H1 (cell line): ENCODE measurements at regions not wholly inside any gene's neighbourhood (a gene's known extent, or its start where the extent isn't known, plus 50 kb on each side); places are given as distances from the start of the nearest gene placed in this dataset.

Experiments used
- CTCF ChIA-PET: fragments of 300-600 bp; sonication (Branson Sonifier 250); formaldehyde crosslinking; loops from one replicate; lab custom pipeline; 2021; ENCODE audit not compliant: partially characterized antibody; lab: Charles Lee
- POLR2A ChIA-PET: fragments of 300-600 bp; sonication (Branson Sonifier 250); formaldehyde crosslinking; loops from one replicate; lab custom pipeline; 2021; ENCODE audit warnings: inconsistent platforms; ENCODE audit not compliant: partially characterized antibody; lab: Charles Lee
- DNase-seq, 2 experiments: peaks; one replicate each; pipeline versions ENCODE4 v3.0.0 to v3.0.0-alpha.2; 2010 to 2022; ENCODE audit warnings: low spot score in 2 of 2, low read depth in 1 of 2, mixed read lengths in 1 of 2
- FAIRE-seq: peaks from 2 replicates; lab custom pipeline; 2011; peaks lifted over from hg19 to GRCh38; lab: Jason Lieb, UNC
- H2AFZ ChIP-seq: 2 replicates; pipeline ENCODE4 v1.8.1; 2012; ENCODE audit warnings: low read length, inconsistent platforms
- H2AK5ac ChIP-seq: 2 replicates; pipeline ENCODE4 v1.6.1; 2013; ENCODE audit warnings: low read depth, low read length
- H2BK120ac ChIP-seq: replicated peaks from 2 replicates; pipeline ENCODE3; 2013; ENCODE audit warnings: low read depth, low read length, inconsistent platforms
- H2BK12ac ChIP-seq: 2 replicates; pipeline ENCODE4 v1.6.1; 2013; ENCODE audit warnings: low read depth, low read length
- H2BK15ac ChIP-seq: 2 replicates; pipeline ENCODE4 v1.6.1; 2013; ENCODE audit warnings: low read length
- H2BK20ac ChIP-seq: 2 replicates; pipeline ENCODE4 v1.6.1; 2013; ENCODE audit warnings: low read length
- H2BK5ac ChIP-seq: 2 replicates; pipeline ENCODE4 v1.6.1; 2013; ENCODE audit warnings: low read depth, low read length
- H3K14ac ChIP-seq: 2 replicates; pipeline ENCODE4 v1.6.1; 2013; ENCODE audit warnings: inconsistent platforms; ENCODE audit not compliant: insufficient read length
- H3K18ac ChIP-seq: 2 replicates; pipeline ENCODE4 v1.6.1; 2013; ENCODE audit warnings: low read length; ENCODE audit errors: extremely low read depth
- H3K23ac ChIP-seq: 2 replicates; pipeline ENCODE4 v1.6.1; 2013; ENCODE audit warnings: inconsistent platforms; ENCODE audit not compliant: insufficient read length
- H3K23me2 ChIP-seq: 2 replicates; pipeline ENCODE4 v1.6.1; 2013; ENCODE audit warnings: low read depth, low read length
- H3K27ac ChIP-seq: 2 replicates; pipeline ENCODE4 v1.6.1; 2011; ENCODE audit warnings: low read depth, low read length, inconsistent platforms
- H3K27me3 ChIP-seq, 4 experiments: replicated peaks in 1 of 4; 1 replicate in 1 of 4; 2 replicates in 3 of 4; pipeline versions ENCODE4 v1.6.1 to v1.8.1; 2011 to 2013; ENCODE audit warnings: low read length in 3 of 4, mild to moderate bottlenecking in 3 of 4, inconsistent platforms in 2 of 4, mixed read lengths in 2 of 4, moderate library complexity in 1 of 4; ENCODE audit not compliant: control insufficient read depth in 3 of 4, insufficient read depth in 3 of 4; ENCODE audit errors: extremely low read depth in 1 of 4
- H3K36me3 ChIP-seq, 4 experiments: 2 replicates each; pipeline versions ENCODE4 v1.6.1 to v1.8.1; 2011 to 2013; ENCODE audit warnings: mild to moderate bottlenecking in 4 of 4, low read length in 3 of 4, moderate library complexity in 2 of 4, control low read depth in 1 of 4, inconsistent platforms in 1 of 4; ENCODE audit not compliant: insufficient read depth in 4 of 4, control insufficient read depth in 2 of 4
- H3K4ac ChIP-seq: replicated peaks from 2 replicates; pipeline ENCODE3; 2013; ENCODE audit warnings: low read length, low read depth, mixed read lengths, inconsistent platforms; ENCODE audit not compliant: insufficient read length
- H3K4me1 ChIP-seq, 4 experiments: replicated peaks in 1 of 4; 1 replicate in 1 of 4; 2 replicates in 3 of 4; pipeline versions ENCODE4 v1.6.1 to v1.8.1; 2011 to 2013; ENCODE audit warnings: low read length in 3 of 4, inconsistent platforms in 2 of 4, mixed read lengths in 1 of 4; ENCODE audit not compliant: insufficient read depth in 4 of 4, control insufficient read depth in 3 of 4
- H3K4me2 ChIP-seq, 2 experiments: 2 replicates each; pipeline versions ENCODE4 v1.6.1 to v1.8.1; 2011 to 2013; ENCODE audit warnings: low read depth in 2 of 2, low read length in 2 of 2, control low read depth in 1 of 2, inconsistent platforms in 1 of 2, mild to moderate bottlenecking in 1 of 2; ENCODE audit not compliant: insufficient read depth in 1 of 2
- H3K4me3 ChIP-seq, 4 experiments: fragments of 200-600, 300-600 bp in 1 of 4; sonication (generic), shearing (Covaris generic), sonication (Bioruptor Twin) in 1 of 4; 2 replicates each; pipeline versions ENCODE4 v1.5.1 to v1.8.1; 2011 to 2016; ENCODE audit warnings: low read length in 4 of 4, low read depth in 3 of 4, control low read depth in 2 of 4, inconsistent platforms in 2 of 4, mild to moderate bottlenecking in 2 of 4, mixed read lengths in 1 of 4, moderate library complexity in 1 of 4; ENCODE audit not compliant: insufficient read depth in 2 of 4; ENCODE audit errors: extremely low read depth in 1 of 4
- H3K56ac ChIP-seq: replicated peaks from 2 replicates; pipeline ENCODE3; 2013; ENCODE audit warnings: low read depth, mild to moderate bottlenecking, mixed read lengths, low read length, inconsistent platforms; ENCODE audit not compliant: insufficient read length
- H3K79me1 ChIP-seq: 2 replicates; pipeline ENCODE4 v1.6.1; 2013; ENCODE audit warnings: low read depth, low read length, control low read depth
- H3K79me2 ChIP-seq, 2 experiments: 2 replicates each; pipeline versions ENCODE4 v1.6.1 to v1.8.1; 2012 to 2013; ENCODE audit warnings: low read length in 2 of 2, mild to moderate bottlenecking in 2 of 2, inconsistent platforms in 1 of 2; ENCODE audit not compliant: insufficient read depth in 2 of 2, control insufficient read depth in 1 of 2
- H3K9ac ChIP-seq, 4 experiments: replicated peaks in 1 of 4; 1 replicate in 1 of 4; 2 replicates in 3 of 4; pipeline versions ENCODE4 v1.6.1 to v1.8.1; 2011 to 2013; ENCODE audit warnings: low read depth in 3 of 4, low read length in 3 of 4, control low read depth in 2 of 4, mild to moderate bottlenecking in 2 of 4, moderate library complexity in 2 of 4, inconsistent platforms in 1 of 4; ENCODE audit errors: extremely low read depth in 1 of 4
- H3K9me3 ChIP-seq, 2 experiments: 2 replicates each; pipeline versions ENCODE4 v1.6.1 to v1.8.1; 2012 to 2013; ENCODE audit warnings: mild to moderate bottlenecking in 2 of 2, moderate library complexity in 2 of 2, control low read depth in 1 of 2, inconsistent platforms in 1 of 2, low read depth in 1 of 2, low read length in 1 of 2, mixed read lengths in 1 of 2; ENCODE audit not compliant: insufficient read depth in 2 of 2
- H4K20me1 ChIP-seq, 2 experiments: replicated peaks in 1 of 2; 2 replicates each; pipeline versions ENCODE3 to v1.8.1; 2011 to 2013; ENCODE audit warnings: inconsistent platforms in 2 of 2, low read length in 2 of 2, mild to moderate bottlenecking in 1 of 2; ENCODE audit not compliant: insufficient read depth in 2 of 2, control insufficient read depth in 1 of 2
- H4K5ac ChIP-seq: 2 replicates; pipeline ENCODE4 v1.6.1; 2013; ENCODE audit warnings: low read length, low read depth, mixed read lengths, inconsistent platforms; ENCODE audit not compliant: insufficient read length
- H4K8ac ChIP-seq: 2 replicates; pipeline ENCODE4 v1.8.0; 2013; ENCODE audit warnings: mild to moderate bottlenecking, moderate library complexity, low read length, inconsistent platforms; ENCODE audit not compliant: insufficient read depth; ENCODE audit errors: extremely low read depth
- H4K91ac ChIP-seq: replicated peaks from 2 replicates; pipeline ENCODE3; 2013; ENCODE audit warnings: low read length, mixed read lengths, inconsistent platforms; ENCODE audit not compliant: insufficient read length
- PHF8 ChIP-seq: fragments of 200-600 bp; sonication (generic); conservative IDR thresholded peaks from 2 replicates; pipeline ENCODE4 v1.7.1; 2012; ENCODE audit warnings: low read depth, mild to moderate bottlenecking, inconsistent platforms, low read length, moderate library complexity
- RAD21 ChIP-seq, 2 experiments: IDR thresholded peaks in 1 of 2; conservative IDR thresholded peaks in 1 of 2; 2 replicates each; pipeline ENCODE4 v1.6.1; 2011; ENCODE audit warnings: low read depth in 2 of 2, low read length in 2 of 2, improper control_type of control experiment in 1 of 2, inconsistent platforms in 1 of 2, mild to moderate bottlenecking in 1 of 2, moderate library complexity in 1 of 2
- YY1 ChIP-seq: IDR thresholded peaks from 2 replicates; pipeline ENCODE4 v1.6.1; 2011; ENCODE audit warnings: low read depth, mild to moderate bottlenecking, low read length
- WGBS, 2 experiments: shearing (Covaris generic) in 1 of 2; methylation state at CpG; one replicate each; pipeline versions ENCODE4 v1.1.6 to v1.1.7; 2013 to 2015; ENCODE audit warnings: low lambda C conversion rate in 2 of 2, mixed read lengths in 2 of 2, inconsistent platforms in 1 of 2, low coverage in 1 of 2, missing lambda C conversion rate in 1 of 2; ENCODE audit not compliant: insufficient replicate concordance in 2 of 2, insufficient coverage in 1 of 2, insufficient read length in 1 of 2; ENCODE audit errors: extremely low coverage in 1 of 2, missing lambda C conversion rate in 1 of 2; 5-methylcytosine and 5-hydroxymethylcytosine counted together
- TF ChIP-seq, protein P1 (sequence below), 3 experiments: IDR thresholded peaks; 1 replicate in 2 of 3; 2 replicates in 1 of 3; pipeline versions ENCODE4 v1.5.1 to v1.6.1; 2011; ENCODE audit warnings: low read length in 3 of 3, mild to moderate bottlenecking in 3 of 3, inconsistent platforms in 2 of 3, low read depth in 1 of 3, moderate library complexity in 1 of 3; ENCODE audit not compliant: insufficient read depth in 1 of 3; ENCODE audit errors: control extremely low read depth in 1 of 3

- Histone ChIP-seq H4K20me1 (no peaks in the 10 kb centered on the region), H4K8ac (no peak overlapping the region), H3K4ac (no peak overlapping the region), H3K27ac (no peak overlapping the region), H3K9ac (no peak overlapping the region), H2BK12ac (no peak overlapping the region), H2BK20ac (no peak overlapping the region), H3K18ac (no peak overlapping the region), H4K5ac (no peak overlapping the region), H4K91ac (no peak overlapping the region), H2BK120ac (no peak overlapping the region), H3K14ac (no peak overlapping the region), H3K4me2 (no peak overlapping the region), H3K4me1 (no peaks in the 10 kb centered on the region), H2AK5ac (no peak overlapping the region), H2AFZ (no peak overlapping the region), H3K4me3 (no peak overlapping the region), H3K9me3 (peaks cover 3 to 6% of the 10 kb centered on the region in 2 experiments; a peak in 2 of 4 replicates), H3K56ac (no peak overlapping the region), H3K27me3 (no peaks in the 10 kb centered on the region), H3K36me3 (peaks cover 0 to 4% (median 0%) of the 10 kb centered on the region in 4 experiments; a peak in 1 of 8 replicates), H3K23me2 (no peaks in the 10 kb centered on the region), H2BK15ac (no peak overlapping the region), H3K23ac (no peak overlapping the region), H3K79me1 (no peaks in the 10 kb centered on the region), H2BK5ac (no peak overlapping the region), H3K79me2 (no peaks in the 10 kb centered on the region)
- CTCF ChIA-PET: interaction anchor here (0.9 to 1.6 kb wide), 4 partner anchors 8 to 186 kb away, joined by 3 to 8 read pairs (median 4); no protein-coding TSS in a partner anchor
- 90% methylated on average over 3 of the region's 3 CpGs; no CpG with 5 or more reads in 1 of the 2 experiments for WGBS, 2 experiments
- POLR2A ChIA-PET: no interaction called here
- no peak for DNase-seq
- no peak for FAIRE-seq
- TF ChIP-seq PHF8: no peak
- TF ChIP-seq RAD21 (IDR thresholded peaks at IDR 0.05 in 1 of 2, conservative IDR thresholded peaks at IDR 0.05 in 1 of 2; ENCODE audit: low read depth in 2 of 2, low read length in 2 of 2): peak; percentile 44 to 54; a peak in 3 of 4 replicates
- no peak for TF ChIP-seq YY1
- TF ChIP-seq, protein P1, sequence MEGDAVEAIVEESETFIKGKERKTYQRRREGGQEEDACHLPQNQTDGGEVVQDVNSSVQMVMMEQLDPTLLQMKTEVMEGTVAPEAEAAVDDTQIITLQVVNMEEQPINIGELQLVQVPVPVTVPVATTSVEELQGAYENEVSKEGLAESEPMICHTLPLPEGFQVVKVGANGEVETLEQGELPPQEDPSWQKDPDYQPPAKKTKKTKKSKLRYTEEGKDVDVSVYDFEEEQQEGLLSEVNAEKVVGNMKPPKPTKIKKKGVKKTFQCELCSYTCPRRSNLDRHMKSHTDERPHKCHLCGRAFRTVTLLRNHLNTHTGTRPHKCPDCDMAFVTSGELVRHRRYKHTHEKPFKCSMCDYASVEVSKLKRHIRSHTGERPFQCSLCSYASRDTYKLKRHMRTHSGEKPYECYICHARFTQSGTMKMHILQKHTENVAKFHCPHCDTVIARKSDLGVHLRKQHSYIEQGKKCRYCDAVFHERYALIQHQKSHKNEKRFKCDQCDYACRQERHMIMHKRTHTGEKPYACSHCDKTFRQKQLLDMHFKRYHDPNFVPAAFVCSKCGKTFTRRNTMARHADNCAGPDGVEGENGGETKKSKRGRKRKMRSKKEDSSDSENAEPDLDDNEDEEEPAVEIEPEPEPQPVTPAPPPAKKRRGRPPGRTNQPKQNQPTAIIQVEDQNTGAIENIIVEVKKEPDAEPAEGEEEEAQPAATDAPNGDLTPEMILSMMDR (IDR thresholded peaks at IDR 0.05; ENCODE audit: control extremely low read depth in 1 of 3, insufficient read depth in 1 of 3, low read depth in 1 of 3, low read length in 3 of 3): peak in 1 of 3 experiments; percentile 20; a peak in 1 of 4 replicates
Measured at GRCh38 chr7:49187543-49188268, 263.4 kb downstream of the CDC14C start.
